ENCODE measurements at regions not wholly inside any gene's neighbourhood (a gene's known extent, or its start where the extent isn't known, plus 50 kb on each side); places are given as distances from the start of the nearest gene placed in this dataset.

GRCh38 chr1:198933515-198934222 lies 294.8 kb downstream of the PTPRC start:
- no peak overlapping the region for H3K4me3 ChIP-seq (ENCODE audit: low read length in 2 of 2)
- H3K9ac ChIP-seq (ENCODE audit: low read length in 2 of 2), result no peak overlapping the region

GRCh38 chr1:198934426-198934825 lies 295.6 kb downstream of the PTPRC start:
- no peaks in the 10 kb centered on the region for H3K36me3 ChIP-seq (ENCODE audit: control insufficient read depth in 2 of 2, insufficient read depth in 2 of 2, low read length in 2 of 2)
- peak overlapping the region in 1 of 2 donors; percentile 37 for H3K9ac ChIP-seq (ENCODE audit: low read length in 2 of 2)
- H3K27me3 ChIP-seq (ENCODE audit: control insufficient read depth in 1 of 2, insufficient read depth in 2 of 2, low read length in 2 of 2), result no peaks in the 10 kb centered on the region
- no peaks in the 10 kb centered on the region for H3K4me1 ChIP-seq (ENCODE audit: control insufficient read depth, insufficient read depth, low read length)
- no peak overlapping the region for H3K27ac ChIP-seq (ENCODE audit: low read length)
- no peaks in the 10 kb centered on the region for H3K9me3 ChIP-seq (ENCODE audit: control insufficient read depth in 2 of 2, low read length in 2 of 2)
- peak overlapping the region in 1 of 2 donors; percentile 78 for H3K4me3 ChIP-seq (ENCODE audit: low read length in 2 of 2)

More at GRCh38 chr1:198933515-198934222, 294.8 kb downstream of the PTPRC start:
- Histone ChIP-seq H3K4me1 (ENCODE audit: control insufficient read depth, insufficient read depth, low read length) (no peaks in the 10 kb centered on the region), H3K27ac (ENCODE audit: low read length) (no peak overlapping the region), H3K27me3 (ENCODE audit: control insufficient read depth in 1 of 2, insufficient read depth in 2 of 2, low read length in 2 of 2) (no peaks in the 10 kb centered on the region), H3K9me3 (ENCODE audit: control insufficient read depth in 2 of 2, low read length in 2 of 2) (no peaks in the 10 kb centered on the region), H3K36me3 (ENCODE audit: control insufficient read depth in 2 of 2, insufficient read depth in 2 of 2, low read length in 2 of 2) (no peaks in the 10 kb centered on the region)

GRCh38 chr1:198934901-198935305 lies 296.1 kb downstream of the PTPRC start:
- Histone ChIP-seq H3K9ac (ENCODE audit: low read length in 2 of 2) (peak overlapping the region in 1 of 2 donors; percentile 37), H3K4me3 (ENCODE audit: low read length in 2 of 2) (peak overlapping the region; percentile 62 to 78), H3K4me1 (ENCODE audit: control insufficient read depth, insufficient read depth, low read length) (no peaks in the 10 kb centered on the region), H3K27me3 (ENCODE audit: control insufficient read depth in 1 of 2, insufficient read depth in 2 of 2, low read length in 2 of 2) (no peaks in the 10 kb centered on the region), H3K9me3 (ENCODE audit: control insufficient read depth in 2 of 2, low read length in 2 of 2) (no peaks in the 10 kb centered on the region), H3K36me3 (ENCODE audit: control insufficient read depth in 2 of 2, insufficient read depth in 2 of 2, low read length in 2 of 2) (no peaks in the 10 kb centered on the region), H3K27ac (ENCODE audit: low read length) (no peak overlapping the region)

- Histone ChIP-seq H3K9ac (ENCODE audit: low read length in 2 of 2) (peak overlapping the region in 1 of 2 donors; percentile 37), H3K4me1 (ENCODE audit: control insufficient read depth, insufficient read depth, low read length) (no peaks in the 10 kb centered on the region), H3K36me3 (ENCODE audit: control insufficient read depth in 2 of 2, insufficient read depth in 2 of 2, low read length in 2 of 2) (no peaks in the 10 kb centered on the region), H3K27ac (ENCODE audit: low read length) (no peak overlapping the region), H3K4me3 (ENCODE audit: low read length in 2 of 2) (peak overlapping the region; percentile 62 to 78), H3K9me3 (ENCODE audit: control insufficient read depth in 2 of 2, low read length in 2 of 2) (no peaks in the 10 kb centered on the region), H3K27me3 (ENCODE audit: control insufficient read depth in 1 of 2, insufficient read depth in 2 of 2, low read length in 2 of 2) (no peaks in the 10 kb centered on the region)
These were observed 296.6 kb downstream of the PTPRC start for GRCh38 chr1:198935306-198935921.

GRCh38 chr1:198936371-198937083 lies 297.7 kb downstream of the PTPRC start:
- Histone ChIP-seq H3K27ac (ENCODE audit: low read length) (no peak overlapping the region), H3K36me3 (ENCODE audit: control insufficient read depth in 2 of 2, insufficient read depth in 2 of 2, low read length in 2 of 2) (no peaks in the 10 kb centered on the region), H3K4me1 (ENCODE audit: control insufficient read depth, insufficient read depth, low read length) (no peaks in the 10 kb centered on the region), H3K4me3 (ENCODE audit: low read length in 2 of 2) (peak overlapping the region; percentile 69 to 75), H3K27me3 (ENCODE audit: control insufficient read depth in 1 of 2, insufficient read depth in 2 of 2, low read length in 2 of 2) (no peaks in the 10 kb centered on the region), H3K9ac (ENCODE audit: low read length in 2 of 2) (peak overlapping the region in 1 of 2 donors; percentile 37), H3K9me3 (ENCODE audit: control insufficient read depth in 2 of 2, low read length in 2 of 2) (no peaks in the 10 kb centered on the region)

GRCh38 chr1:198937231-198938031 lies 298.6 kb downstream of the PTPRC start:
- Histone ChIP-seq H3K4me3 (ENCODE audit: low read length in 2 of 2) (peak overlapping the region; percentile 69 to 75), H3K9ac (ENCODE audit: low read length in 2 of 2) (peak overlapping the region; percentile 37 to 63), H3K36me3 (ENCODE audit: control insufficient read depth in 2 of 2, insufficient read depth in 2 of 2, low read length in 2 of 2) (no peaks in the 10 kb centered on the region), H3K27me3 (ENCODE audit: control insufficient read depth in 1 of 2, insufficient read depth in 2 of 2, low read length in 2 of 2) (no peaks in the 10 kb centered on the region), H3K27ac (ENCODE audit: low read length) (no peak overlapping the region), H3K9me3 (ENCODE audit: control insufficient read depth in 2 of 2, low read length in 2 of 2) (no peaks in the 10 kb centered on the region), H3K4me1 (ENCODE audit: control insufficient read depth, insufficient read depth, low read length) (no peaks in the 10 kb centered on the region)

GRCh38 chr1:198939286-198939685 lies 300.4 kb downstream of the PTPRC start:
- H3K4me1 ChIP-seq (ENCODE audit: control insufficient read depth, insufficient read depth, low read length), result no peaks in the 10 kb centered on the region
- no peak overlapping the region for H3K4me3 ChIP-seq (ENCODE audit: low read length in 2 of 2)
- no peak overlapping the region for H3K27ac ChIP-seq (ENCODE audit: low read length)
- no peaks in the 10 kb centered on the region for H3K9me3 ChIP-seq (ENCODE audit: control insufficient read depth in 2 of 2, low read length in 2 of 2)
- H3K36me3 ChIP-seq (ENCODE audit: control insufficient read depth in 2 of 2, insufficient read depth in 2 of 2, low read length in 2 of 2), result no peaks in the 10 kb centered on the region
- H3K9ac ChIP-seq (ENCODE audit: low read length in 2 of 2), result no peak overlapping the region
- H3K27me3 ChIP-seq (ENCODE audit: control insufficient read depth in 1 of 2, insufficient read depth in 2 of 2, low read length in 2 of 2), result no peaks in the 10 kb centered on the region

- no peaks in the 10 kb centered on the region for H3K27me3 ChIP-seq (ENCODE audit: control insufficient read depth in 1 of 2, insufficient read depth in 2 of 2, low read length in 2 of 2)
- no peak overlapping the region for H3K27ac ChIP-seq (ENCODE audit: low read length)
- H3K4me1 ChIP-seq (ENCODE audit: control insufficient read depth, insufficient read depth, low read length), result no peaks in the 10 kb centered on the region
- no peak overlapping the region for H3K4me3 ChIP-seq (ENCODE audit: low read length in 2 of 2)
- no peaks in the 10 kb centered on the region for H3K9me3 ChIP-seq (ENCODE audit: control insufficient read depth in 2 of 2, low read length in 2 of 2)
- no peaks in the 10 kb centered on the region for H3K36me3 ChIP-seq (ENCODE audit: control insufficient read depth in 2 of 2, insufficient read depth in 2 of 2, low read length in 2 of 2)
- no peak overlapping the region for H3K9ac ChIP-seq (ENCODE audit: low read length in 2 of 2)
These were observed 301.1 kb downstream of the PTPRC start for GRCh38 chr1:198939956-198940355.

GRCh38 chr1:198942466-198942865 lies 303.6 kb downstream of the PTPRC start:
- no peak overlapping the region for H3K4me3 ChIP-seq (ENCODE audit: low read length in 2 of 2)
- no peaks in the 10 kb centered on the region for H3K36me3 ChIP-seq (ENCODE audit: control insufficient read depth in 2 of 2, insufficient read depth in 2 of 2, low read length in 2 of 2)
- no peaks in the 10 kb centered on the region for H3K27me3 ChIP-seq (ENCODE audit: control insufficient read depth in 1 of 2, insufficient read depth in 2 of 2, low read length in 2 of 2)
- no peak overlapping the region for H3K27ac ChIP-seq (ENCODE audit: low read length)
- H3K9ac ChIP-seq (ENCODE audit: low read length in 2 of 2), result no peak overlapping the region
- no peaks in the 10 kb centered on the region for H3K4me1 ChIP-seq (ENCODE audit: control insufficient read depth, insufficient read depth, low read length)
- H3K9me3 ChIP-seq (ENCODE audit: control insufficient read depth in 2 of 2, low read length in 2 of 2), result no peaks in the 10 kb centered on the region

- Histone ChIP-seq H3K9me3 (ENCODE audit: control insufficient read depth in 2 of 2, low read length in 2 of 2) (no peaks in the 10 kb centered on the region), H3K27ac (ENCODE audit: low read length) (no peak overlapping the region), H3K36me3 (ENCODE audit: control insufficient read depth in 2 of 2, insufficient read depth in 2 of 2, low read length in 2 of 2) (no peaks in the 10 kb centered on the region), H3K9ac (ENCODE audit: low read length in 2 of 2) (no peak overlapping the region), H3K27me3 (ENCODE audit: control insufficient read depth in 1 of 2, insufficient read depth in 2 of 2, low read length in 2 of 2) (no peaks in the 10 kb centered on the region), H3K4me1 (ENCODE audit: control insufficient read depth, insufficient read depth, low read length) (no peaks in the 10 kb centered on the region), H3K4me3 (ENCODE audit: low read length in 2 of 2) (no peak overlapping the region)
These were observed 304.8 kb downstream of the PTPRC start for GRCh38 chr1:198943484-198944187.

Measured in stomach smooth muscle (tissue), 2 donors.